Activated CD4-positive, CD25-positive, alpha-beta regulatory T cell treated with anti-CD3 and anti-CD28 coated beads, Interleukin-2, amount 50 U/mL, for 24 hours (primary cell): ENCODE measurements at regions not wholly inside any gene's neighbourhood (a gene's known extent, or its start where the extent isn't known, plus 50 kb on each side); places are given as distances from the start of the nearest gene placed in this dataset.
"Not testable (repeated sequence)": the region's sequence is repeated elsewhere in the genome, so short reads cannot be mapped to it uniquely, and the experiment has no call there.

ENCODE experiments used
- ATAC-seq, 2 donors: fragments of 150-1000 bp; cut with Tn5 transposase; one replicate each; pipeline ENCODE4 v1.10.0; 2021; ENCODE audit warnings: mild to moderate bottlenecking in 1 of 2, moderate library complexity in 1 of 2

- no peak for ATAC-seq
Observed at GRCh38 chr6:140284871-140285270, 910.4 kb upstream of the CITED2 start.

DNA sequence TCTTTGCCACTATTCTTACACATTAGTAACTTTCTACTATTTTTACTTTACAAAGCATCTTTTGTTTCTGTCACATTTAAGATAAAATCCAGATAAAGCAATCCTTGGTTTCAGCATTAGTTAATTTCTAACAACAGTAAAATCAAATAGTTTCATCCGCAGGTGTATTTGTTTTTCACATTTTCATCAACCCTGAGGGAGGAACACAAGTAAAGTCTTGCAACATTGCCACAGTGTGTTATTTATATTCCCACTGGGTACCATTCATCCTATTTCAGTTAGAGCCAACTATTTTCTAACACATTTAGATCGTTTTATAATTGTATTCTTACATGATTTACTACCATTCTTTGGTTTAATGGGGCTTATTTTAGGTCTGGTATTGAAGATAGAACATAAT is 908.7 kb upstream of the CITED2 start:
- ATAC-seq: no peak

GRCh38 chr6:140281767-140282166 is 907.3 kb upstream of the CITED2 start:
- no peak for ATAC-seq

- no peak for ATAC-seq
Observed at GRCh38 chr6:140281236-140281635, 906.8 kb upstream of the CITED2 start.

GRCh38 chr6:140276719-140277118 is 902.3 kb upstream of the CITED2 start:
- no peak for ATAC-seq

DNA sequence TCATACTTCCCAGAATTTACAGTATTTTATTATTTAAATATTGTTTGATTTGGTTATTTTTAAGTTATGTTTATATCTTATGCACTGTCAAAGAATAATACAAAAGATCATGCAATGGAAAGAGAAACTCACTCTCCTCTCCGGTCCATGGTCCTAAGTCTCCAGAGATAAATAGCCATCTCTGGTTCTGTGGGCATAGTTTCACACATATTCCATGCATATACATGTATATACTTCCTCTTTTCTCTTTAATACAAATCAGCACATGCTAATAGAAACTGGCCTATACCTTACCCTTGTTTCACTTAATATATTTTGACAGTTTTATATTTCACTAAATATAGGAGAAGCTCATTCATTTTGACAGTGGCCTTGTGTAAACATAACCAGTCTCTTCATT is 901.7 kb upstream of the CITED2 start:
- no peak for ATAC-seq

DNA sequence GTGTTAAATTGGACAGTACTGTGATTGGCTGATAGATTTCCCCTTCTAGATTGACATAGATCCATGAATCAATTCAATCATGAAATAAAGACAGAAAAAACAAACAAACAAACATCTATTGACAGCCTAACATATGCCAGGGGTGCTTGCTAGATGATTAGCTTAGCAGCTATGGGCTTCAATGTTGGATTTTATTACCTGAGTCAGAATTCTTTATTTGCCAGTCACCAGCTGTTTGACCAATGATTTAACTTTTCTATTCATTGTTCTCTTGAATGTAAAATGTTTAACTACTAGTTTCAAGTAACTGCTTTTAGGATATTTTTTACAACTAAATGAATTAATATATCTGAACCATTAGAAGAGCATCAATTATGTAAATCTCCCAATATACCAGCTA is 901.3 kb upstream of the CITED2 start:
- no peak for ATAC-seq

GRCh38 chr6:140274548-140274947 is 900.1 kb upstream of the CITED2 start:
- no peak for ATAC-seq

GRCh38 chr6:140271759-140272377 is 897.4 kb upstream of the CITED2 start:
- ATAC-seq: no peak

GRCh38 chr6:140269591-140270165 is 895.2 kb upstream of the CITED2 start:
- ATAC-seq: no peak

DNA sequence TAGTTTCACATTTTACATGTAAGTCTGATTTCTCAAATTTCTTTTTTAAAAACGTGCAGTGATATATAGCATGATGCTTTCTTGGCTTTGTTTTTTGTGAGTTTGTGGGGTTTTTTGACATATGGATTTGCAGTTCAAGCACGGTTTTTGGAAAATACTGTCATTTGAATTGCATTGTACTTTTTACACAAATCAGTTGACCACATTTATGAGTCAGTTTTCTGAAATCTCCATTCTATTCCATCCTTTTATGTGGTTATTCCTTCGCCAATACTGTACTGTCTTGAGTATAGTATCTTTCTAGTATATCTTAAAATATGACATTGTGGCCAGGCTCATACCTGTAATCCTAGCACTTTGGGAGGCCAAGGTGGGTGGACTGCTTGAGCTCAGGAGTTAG is 890.0 kb upstream of the CITED2 start:
- ATAC-seq: no peak

DNA sequence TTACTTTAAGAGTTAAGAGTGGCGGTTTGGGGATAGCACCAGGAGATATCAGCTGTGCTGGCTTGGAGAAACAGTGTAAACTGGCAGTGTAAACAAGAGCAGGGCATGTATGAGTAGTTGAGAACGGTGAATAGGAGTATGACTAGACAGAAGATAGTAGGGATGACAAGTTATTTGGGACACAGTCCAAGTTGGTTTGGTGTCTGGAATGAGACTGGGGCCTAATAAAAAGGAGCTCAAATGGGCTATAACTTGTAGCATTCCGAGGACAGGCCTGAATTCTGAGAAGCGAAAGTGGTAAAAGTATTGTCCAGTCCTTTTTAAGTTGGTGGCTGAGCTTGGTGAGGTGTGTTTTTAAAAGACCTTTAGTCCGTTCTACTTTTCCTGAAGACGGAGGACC is 883.9 kb upstream of the CITED2 start:
- not testable (repeated sequence) for ATAC-seq

DNA sequence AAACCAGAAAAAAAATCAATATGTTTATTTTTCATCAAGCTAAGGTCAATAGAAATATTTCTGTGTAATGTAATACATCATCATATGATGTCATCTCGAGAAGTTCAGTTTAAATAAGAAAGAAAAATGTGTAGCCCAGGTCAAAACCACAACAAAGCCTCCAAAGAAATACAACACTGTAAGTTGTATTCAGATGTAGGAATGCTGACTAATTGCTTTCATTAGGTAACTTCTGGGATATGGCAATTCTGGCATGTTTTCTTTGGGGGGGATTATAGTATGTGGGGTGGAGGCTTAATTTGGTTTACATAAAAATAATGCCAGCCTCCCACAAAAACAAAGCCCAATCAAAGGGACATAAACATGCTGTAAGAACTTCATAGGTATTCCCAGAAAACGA is 881.8 kb upstream of the CITED2 start:
- ATAC-seq: no peak

DNA sequence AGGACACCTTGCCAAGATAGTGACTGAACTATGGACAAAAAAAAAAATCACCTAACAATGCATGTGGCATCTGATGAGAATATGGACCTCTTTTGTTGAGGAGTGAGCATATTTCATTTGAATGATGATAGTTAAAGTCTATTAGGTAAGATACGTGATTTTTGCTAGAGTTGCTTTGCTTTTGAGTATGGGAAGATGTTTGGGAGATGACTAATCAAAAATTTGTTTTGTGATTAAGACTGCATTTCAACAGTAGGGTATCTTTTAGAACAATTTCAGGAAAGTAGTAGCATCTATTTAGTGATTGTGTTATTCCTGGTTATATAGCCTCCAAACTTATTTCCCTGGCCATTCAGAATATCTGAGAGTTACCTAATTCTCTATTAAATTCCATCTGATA is 878.6 kb upstream of the CITED2 start:
- ATAC-seq: no peak

DNA sequence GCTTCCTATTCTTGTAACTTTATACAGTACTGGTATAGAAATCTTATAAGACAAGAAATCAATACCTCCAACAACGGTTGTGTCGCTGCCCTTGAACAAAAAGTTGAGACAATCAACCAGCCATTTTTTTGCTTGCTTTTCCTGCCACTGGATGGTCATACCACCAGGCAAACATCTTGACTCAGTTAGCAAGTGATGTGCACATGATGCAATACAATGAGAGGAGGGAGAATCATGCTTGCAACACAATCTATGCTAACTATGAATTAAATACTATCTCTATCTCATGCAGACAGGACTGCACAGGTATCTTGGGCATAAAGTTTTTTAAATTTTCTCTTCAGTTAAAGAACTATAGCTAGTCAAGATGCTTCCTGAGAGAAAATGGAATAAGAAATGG is 877.7 kb upstream of the CITED2 start:
- ATAC-seq: no peak

DNA sequence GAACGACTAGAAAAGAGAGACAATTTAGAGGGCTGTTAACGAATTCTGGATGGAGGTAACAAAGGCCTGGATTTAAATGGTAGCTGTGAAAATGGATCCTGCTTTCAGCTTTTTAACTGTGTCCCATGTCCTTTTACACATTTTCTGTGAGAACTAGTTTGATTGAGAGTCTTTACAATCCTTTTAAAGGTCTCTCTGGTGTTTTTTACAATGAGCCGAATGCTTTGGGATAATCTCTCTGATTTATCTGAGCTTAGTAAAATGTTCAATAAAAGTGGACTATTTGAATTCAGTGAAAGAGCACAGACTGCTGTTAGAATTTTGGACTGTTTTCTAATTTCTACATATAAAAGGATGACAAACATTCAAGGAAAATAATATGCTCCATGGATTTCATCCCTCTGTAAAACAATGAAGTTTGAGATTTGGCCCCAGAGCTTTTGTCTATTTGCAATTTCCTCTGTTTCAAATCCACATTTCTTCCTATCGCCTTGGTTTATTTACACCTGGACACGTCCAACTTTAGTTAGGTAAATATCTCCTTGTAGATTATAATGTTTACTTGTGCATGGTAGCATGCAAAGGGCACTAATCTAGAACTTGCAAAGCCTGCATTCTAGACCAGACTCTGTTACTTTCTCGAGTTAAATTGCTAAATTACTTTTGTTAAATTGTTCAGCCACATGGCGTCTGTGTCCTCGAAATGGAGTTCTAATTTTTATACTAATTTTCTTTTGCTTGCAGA is 871.0 kb upstream of the CITED2 start:
- no peak for ATAC-seq

DNA sequence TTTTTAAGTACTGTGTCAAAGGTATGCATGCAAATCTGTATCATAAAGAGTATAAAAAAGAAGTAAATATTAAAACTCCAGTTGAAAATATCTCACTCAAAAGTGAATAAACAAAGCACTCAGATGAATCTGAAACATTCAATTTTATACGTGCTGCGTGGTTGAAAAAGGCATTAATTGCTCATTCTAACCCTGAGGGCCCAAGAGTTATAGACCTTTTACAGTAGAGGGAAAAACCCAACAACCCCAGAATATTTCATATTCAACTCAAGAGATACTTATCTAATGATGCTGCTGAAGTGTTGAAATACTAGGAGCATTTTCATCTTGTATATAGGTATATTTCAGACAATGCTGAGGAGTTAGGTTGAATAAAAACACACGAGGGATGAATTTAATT is 862.8 kb upstream of the CITED2 start:
- no peak for ATAC-seq

DNA sequence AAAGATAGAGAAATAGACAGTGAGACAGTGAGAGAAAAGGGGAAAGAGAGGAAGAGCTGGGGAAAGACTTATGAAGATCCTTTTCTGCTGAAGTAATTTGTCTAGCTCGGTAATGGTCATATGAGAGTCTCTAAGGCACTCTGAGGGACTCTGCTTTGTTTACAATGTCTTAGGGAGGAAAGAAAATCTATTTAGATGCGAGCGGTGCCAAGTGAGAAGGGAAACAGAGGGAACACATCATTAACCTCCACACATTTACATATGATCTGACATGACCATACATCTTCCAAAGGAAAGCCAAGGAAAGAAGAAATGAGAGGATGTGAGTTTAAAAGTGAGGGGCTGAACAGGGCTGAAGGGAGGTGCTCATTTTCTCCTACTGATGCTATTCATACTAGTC is 862.3 kb upstream of the CITED2 start:
- no peak for ATAC-seq

DNA sequence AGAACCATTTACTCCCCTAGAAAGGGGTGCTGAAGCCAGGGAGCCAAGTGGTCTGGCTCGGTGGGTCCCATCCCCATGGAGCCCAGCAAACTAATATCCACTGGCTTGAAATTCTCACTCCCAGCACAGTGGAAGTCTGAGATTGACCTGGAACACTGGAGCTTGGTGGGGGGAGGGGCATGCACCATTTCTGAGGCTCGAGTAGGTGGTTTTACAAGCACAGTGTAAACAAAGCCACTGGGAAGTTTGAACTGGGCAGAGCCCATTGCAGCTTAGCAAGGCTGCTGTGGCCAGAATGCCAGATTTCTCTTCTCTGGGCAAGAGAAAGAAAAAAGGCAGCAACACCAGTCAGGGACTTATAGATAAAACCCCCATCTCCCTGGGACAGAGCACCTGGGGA is 855.8 kb upstream of the CITED2 start:
- no peak for ATAC-seq

GRCh38 chr6:140228491-140228890 is 854.0 kb upstream of the CITED2 start:
- ATAC-seq: no peak

DNA sequence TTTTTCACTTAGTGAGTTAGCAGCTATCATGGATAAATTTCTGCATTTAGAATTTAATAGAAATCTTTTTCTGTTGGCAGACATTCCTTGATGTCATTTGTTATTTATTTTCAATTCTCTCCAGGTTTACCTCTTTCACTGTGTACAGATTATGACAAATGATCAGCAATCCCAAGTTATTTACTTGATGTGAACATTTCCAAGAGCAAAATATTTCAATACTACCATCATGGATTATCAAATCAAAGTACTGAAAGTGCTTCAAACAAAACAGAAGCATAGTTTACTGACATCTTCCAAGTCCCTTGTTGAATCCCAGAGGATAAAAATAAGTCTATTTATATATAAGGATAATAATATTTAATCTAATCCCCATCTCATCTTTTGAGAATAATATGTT is 852.2 kb upstream of the CITED2 start:
- no peak for ATAC-seq

GRCh38 chr6:140225701-140226436 is 851.4 kb upstream of the CITED2 start:
- no peak for ATAC-seq

GRCh38 chr6:140217283-140217682 is 842.8 kb upstream of the CITED2 start:
- ATAC-seq: no peak

DNA sequence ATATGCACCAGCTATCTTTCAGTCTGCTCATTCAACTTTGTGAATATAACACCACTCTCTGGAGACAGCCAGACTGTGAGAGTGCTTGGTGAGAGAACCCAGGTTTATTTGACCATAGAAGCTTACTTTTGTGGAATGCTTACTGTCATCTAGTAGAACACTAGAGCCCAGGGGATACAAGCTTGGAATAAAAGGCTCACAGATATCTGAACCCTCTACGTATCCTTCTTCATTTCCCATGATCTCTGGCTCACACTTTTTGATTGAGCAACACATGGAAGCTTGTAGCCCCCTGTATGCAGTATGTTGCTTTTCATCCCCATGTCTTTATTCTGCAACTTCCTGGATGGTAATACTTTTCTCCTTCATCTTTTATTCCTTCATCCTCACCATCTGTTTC is 835.3 kb upstream of the CITED2 start:
- ATAC-seq: no peak
